ENCODE measurements at regions not wholly inside any gene's neighbourhood (a gene's known extent, or its start where the extent isn't known, plus 50 kb on each side); places are given as distances from the start of the nearest gene placed in this dataset.

DNA sequence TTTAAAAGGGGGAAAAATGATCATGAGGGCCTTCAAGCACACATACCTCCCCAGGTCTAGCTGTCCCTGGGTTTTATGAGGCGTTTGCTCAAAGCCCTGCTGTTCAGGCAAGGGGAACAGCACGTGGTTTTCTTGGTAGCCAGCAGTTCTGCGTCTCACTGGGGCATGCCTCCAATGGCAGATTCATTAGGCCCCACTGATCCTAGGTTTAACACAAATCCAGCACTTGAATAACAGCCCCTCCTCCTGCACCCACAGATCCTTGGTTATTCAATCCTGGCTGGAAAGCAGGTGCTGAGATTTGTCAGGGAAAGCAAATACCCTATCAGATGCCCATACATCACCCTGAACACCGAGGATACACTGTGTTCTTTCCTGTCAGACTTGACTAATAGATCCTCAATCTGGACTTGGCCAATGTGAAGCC is 106.4 kb downstream of the ZC3H11B start:
- Histone ChIP-seq H3K9ac (ENCODE audit: low read depth in 1 of 2, low read length in 2 of 2) (no peak overlapping the region), H3K36me3 (ENCODE audit: control insufficient read depth in 2 of 2, insufficient read depth in 2 of 2, low read length in 2 of 2) (no peaks in the 10 kb centered on the region), H3K4me1 (ENCODE audit: control insufficient read depth in 2 of 2, insufficient read depth in 2 of 2, low read length in 2 of 2) (no peaks in the 10 kb centered on the region), H3K27me3 (ENCODE audit: control insufficient read depth in 2 of 2, insufficient read depth in 2 of 2, low read length in 2 of 2) (no peaks in the 10 kb centered on the region), H3K9me3 (ENCODE audit: control insufficient read depth in 2 of 2, low read length in 2 of 2) (no peaks in the 10 kb centered on the region), H3K27ac (ENCODE audit: low read depth in 2 of 2, low read length in 2 of 2) (no peak overlapping the region), H3K4me3 (ENCODE audit: low read length in 2 of 2) (no peak overlapping the region)

DNA sequence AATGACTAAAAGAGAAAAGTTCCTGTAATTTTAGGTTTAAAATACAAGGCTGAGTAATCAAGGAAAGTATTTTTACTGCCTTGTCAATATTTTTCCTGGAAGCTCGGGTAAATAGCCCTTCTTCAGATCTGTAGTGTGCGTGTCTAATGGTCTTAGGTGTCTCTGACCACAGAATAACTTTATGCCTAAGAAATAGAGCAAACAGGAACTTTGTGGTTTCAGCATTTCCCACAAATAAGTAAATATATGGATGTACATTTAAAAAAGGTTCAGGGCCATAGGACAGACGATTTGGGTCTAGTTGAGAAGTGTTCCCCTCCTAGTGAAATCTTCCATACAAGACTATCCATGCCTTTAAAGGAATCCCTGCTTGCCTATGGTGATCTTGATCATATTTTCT is 107.0 kb downstream of the ZC3H11B start:
- Histone ChIP-seq H3K4me1 (ENCODE audit: control insufficient read depth in 2 of 2, insufficient read depth in 2 of 2, low read length in 2 of 2) (no peaks in the 10 kb centered on the region), H3K27me3 (ENCODE audit: control insufficient read depth in 2 of 2, insufficient read depth in 2 of 2, low read length in 2 of 2) (no peaks in the 10 kb centered on the region), H3K9ac (ENCODE audit: low read depth in 1 of 2, low read length in 2 of 2) (no peak overlapping the region), H3K36me3 (ENCODE audit: control insufficient read depth in 2 of 2, insufficient read depth in 2 of 2, low read length in 2 of 2) (no peaks in the 10 kb centered on the region), H3K4me3 (ENCODE audit: low read length in 2 of 2) (no peak overlapping the region), H3K27ac (ENCODE audit: low read depth in 2 of 2, low read length in 2 of 2) (no peak overlapping the region), H3K9me3 (ENCODE audit: control insufficient read depth in 2 of 2, low read length in 2 of 2) (no peaks in the 10 kb centered on the region)

DNA sequence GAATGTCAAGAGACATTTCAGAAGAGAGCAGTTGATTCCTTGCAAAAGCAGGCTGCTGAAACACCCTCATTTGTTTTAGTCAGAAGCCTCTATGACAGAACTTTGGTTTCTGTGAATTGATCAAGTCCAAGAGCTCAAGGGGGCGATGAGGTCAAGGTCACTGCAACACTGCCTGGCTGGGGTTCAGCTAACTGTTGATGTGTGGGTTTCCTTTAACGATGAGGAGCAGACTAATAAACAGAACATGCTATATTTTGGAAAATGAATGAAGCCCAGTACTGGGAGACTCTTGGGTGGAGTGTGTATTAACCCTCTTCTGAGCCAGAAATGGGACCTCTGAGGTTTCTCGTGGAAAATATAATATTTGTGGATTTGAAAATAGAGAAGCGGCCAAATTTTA is 109.3 kb downstream of the ZC3H11B start:
- H3K27me3 ChIP-seq (ENCODE audit: control insufficient read depth in 2 of 2, insufficient read depth in 2 of 2, low read length in 2 of 2) = no peaks in the 10 kb centered on the region
- H3K9ac ChIP-seq (ENCODE audit: low read depth in 1 of 2, low read length in 2 of 2) = no peak overlapping the region
- no peak overlapping the region for H3K27ac ChIP-seq (ENCODE audit: low read depth in 2 of 2, low read length in 2 of 2)
- H3K9me3 ChIP-seq (ENCODE audit: control insufficient read depth in 2 of 2, low read length in 2 of 2) = no peaks in the 10 kb centered on the region
- no peaks in the 10 kb centered on the region for H3K36me3 ChIP-seq (ENCODE audit: control insufficient read depth in 2 of 2, insufficient read depth in 2 of 2, low read length in 2 of 2)
- no peak overlapping the region for H3K4me3 ChIP-seq (ENCODE audit: low read length in 2 of 2)
- H3K4me1 ChIP-seq (ENCODE audit: control insufficient read depth in 2 of 2, insufficient read depth in 2 of 2, low read length in 2 of 2) = no peaks in the 10 kb centered on the region

DNA sequence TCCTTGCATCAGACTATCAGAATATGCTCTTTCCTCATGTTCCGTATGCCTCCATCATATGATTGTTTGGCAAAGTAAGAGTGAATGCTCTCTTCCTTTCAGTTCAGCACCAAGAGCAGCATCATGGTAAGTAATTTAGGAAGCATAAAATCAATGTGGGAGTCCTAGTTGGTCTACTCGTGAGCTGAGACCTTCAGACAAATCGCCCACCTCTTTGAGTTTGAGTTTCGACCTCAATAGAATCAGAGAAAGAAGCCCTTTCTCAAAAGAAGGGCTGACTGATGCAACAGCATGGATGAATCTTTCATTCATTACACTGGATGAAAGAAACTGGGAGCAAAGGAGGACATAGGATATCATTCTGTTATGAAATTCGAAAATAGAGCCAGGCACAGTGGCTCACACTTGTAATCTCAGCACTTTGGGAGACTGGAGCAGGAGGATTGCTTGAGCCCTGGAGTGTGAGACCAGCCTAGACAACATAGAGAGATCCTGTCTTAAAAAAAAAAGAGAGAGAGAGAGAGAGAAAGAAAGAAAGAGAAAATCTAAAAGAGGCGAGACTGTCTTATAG is 112.5 kb downstream of the ZC3H11B start:
- no peaks in the 10 kb centered on the region for H3K9me3 ChIP-seq (ENCODE audit: control insufficient read depth in 2 of 2, low read length in 2 of 2)
- H3K4me3 ChIP-seq (ENCODE audit: low read length in 2 of 2) = no peak overlapping the region
- H3K27me3 ChIP-seq (ENCODE audit: control insufficient read depth in 2 of 2, insufficient read depth in 2 of 2, low read length in 2 of 2) = no peaks in the 10 kb centered on the region
- no peaks in the 10 kb centered on the region for H3K4me1 ChIP-seq (ENCODE audit: control insufficient read depth in 2 of 2, insufficient read depth in 2 of 2, low read length in 2 of 2)
- H3K9ac ChIP-seq (ENCODE audit: low read depth in 1 of 2, low read length in 2 of 2) = no peak overlapping the region
- H3K27ac ChIP-seq (ENCODE audit: low read depth in 2 of 2, low read length in 2 of 2) = no peak overlapping the region
- H3K36me3 ChIP-seq (ENCODE audit: control insufficient read depth in 2 of 2, insufficient read depth in 2 of 2, low read length in 2 of 2) = no peaks in the 10 kb centered on the region

DNA sequence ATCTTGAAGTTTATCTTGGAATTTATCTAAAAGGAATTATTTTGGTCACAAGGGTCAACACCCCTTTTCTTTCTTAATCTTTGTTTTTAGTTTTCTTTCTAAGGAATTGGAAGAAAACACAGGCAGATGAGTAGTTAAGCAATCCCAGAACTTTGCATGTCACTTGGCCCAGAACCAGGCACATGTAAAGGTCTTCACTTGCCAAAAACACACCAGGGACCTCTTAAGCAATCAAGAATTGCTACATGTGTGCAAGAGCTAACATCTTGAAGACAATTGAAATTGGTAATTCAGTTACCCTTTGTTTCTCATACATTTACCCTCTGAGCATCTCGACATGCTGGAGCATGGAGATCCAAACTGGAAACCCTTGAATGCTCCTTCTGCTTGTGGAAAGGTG is 114.2 kb downstream of the ZC3H11B start:
- H3K4me3 ChIP-seq (ENCODE audit: low read length in 2 of 2) = no peak overlapping the region
- H3K36me3 ChIP-seq (ENCODE audit: control insufficient read depth in 2 of 2, insufficient read depth in 2 of 2, low read length in 2 of 2) = no peaks in the 10 kb centered on the region
- no peak overlapping the region for H3K9ac ChIP-seq (ENCODE audit: low read depth in 1 of 2, low read length in 2 of 2)
- no peaks in the 10 kb centered on the region for H3K9me3 ChIP-seq (ENCODE audit: control insufficient read depth in 2 of 2, low read length in 2 of 2)
- no peak overlapping the region for H3K27ac ChIP-seq (ENCODE audit: low read depth in 2 of 2, low read length in 2 of 2)
- no peaks in the 10 kb centered on the region for H3K4me1 ChIP-seq (ENCODE audit: control insufficient read depth in 2 of 2, insufficient read depth in 2 of 2, low read length in 2 of 2)
- no peaks in the 10 kb centered on the region for H3K27me3 ChIP-seq (ENCODE audit: control insufficient read depth in 2 of 2, insufficient read depth in 2 of 2, low read length in 2 of 2)

DNA sequence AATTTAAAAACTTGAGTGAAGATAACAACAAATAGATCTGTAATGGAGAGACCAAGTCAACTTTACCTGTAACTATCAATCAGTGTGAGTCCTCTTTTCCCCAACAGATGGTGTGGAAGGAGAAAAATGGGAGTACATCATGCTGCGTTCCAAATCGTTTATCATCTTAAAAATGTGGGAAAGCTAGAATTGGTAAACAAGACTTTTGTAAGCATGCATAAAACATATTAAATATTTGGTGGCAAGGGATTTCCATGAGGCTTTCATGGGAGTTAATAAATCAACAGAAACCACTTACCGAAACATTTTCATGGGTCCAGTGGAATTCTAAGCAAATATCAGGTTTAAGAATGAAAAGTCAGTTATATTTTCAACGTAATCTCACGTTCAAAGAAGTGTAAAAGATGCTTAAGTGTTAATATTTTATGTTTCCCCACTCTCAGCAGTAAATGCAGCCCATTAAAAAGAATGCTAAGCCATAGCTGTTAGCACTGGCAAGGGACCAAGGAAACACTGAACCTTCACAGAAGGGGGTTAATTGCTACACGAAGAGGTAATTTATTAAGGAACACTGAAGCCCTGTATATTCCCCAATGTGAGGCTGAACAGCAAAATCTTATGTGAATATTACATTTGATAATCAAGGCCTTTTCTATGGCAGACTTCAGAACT is 117.0 kb downstream of the ZC3H11B start:
- H3K27ac ChIP-seq (ENCODE audit: low read depth in 2 of 2, low read length in 2 of 2) = no peak overlapping the region
- H3K9ac ChIP-seq (ENCODE audit: low read depth in 1 of 2, low read length in 2 of 2) = no peak overlapping the region
- H3K36me3 ChIP-seq (ENCODE audit: control insufficient read depth in 2 of 2, insufficient read depth in 2 of 2, low read length in 2 of 2) = no peaks in the 10 kb centered on the region
- no peaks in the 10 kb centered on the region for H3K27me3 ChIP-seq (ENCODE audit: control insufficient read depth in 2 of 2, insufficient read depth in 2 of 2, low read length in 2 of 2)
- no peaks in the 10 kb centered on the region for H3K4me1 ChIP-seq (ENCODE audit: control insufficient read depth in 2 of 2, insufficient read depth in 2 of 2, low read length in 2 of 2)
- no peaks in the 10 kb centered on the region for H3K9me3 ChIP-seq (ENCODE audit: control insufficient read depth in 2 of 2, low read length in 2 of 2)
- H3K4me3 ChIP-seq (ENCODE audit: low read length in 2 of 2) = no peak overlapping the region

DNA sequence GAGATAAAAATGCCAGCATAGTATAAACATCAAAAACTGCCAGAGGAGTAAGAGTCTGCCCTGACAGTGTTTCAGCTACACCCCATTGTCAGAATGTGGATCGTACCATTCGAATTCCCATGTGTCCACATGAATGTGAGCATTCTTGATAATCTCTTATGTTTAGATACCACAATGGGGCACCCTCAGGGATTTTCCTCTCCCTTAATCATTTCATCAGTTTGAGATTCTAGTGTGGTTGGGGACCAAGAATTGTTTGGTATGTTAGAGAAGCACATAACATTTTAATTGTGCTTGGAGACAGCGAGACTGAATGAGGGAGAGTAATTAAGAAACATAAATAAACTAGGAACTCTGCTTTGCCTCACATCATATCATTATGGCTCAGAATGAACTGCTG is 120.2 kb downstream of the ZC3H11B start:
- H3K27ac ChIP-seq (ENCODE audit: low read depth in 2 of 2, low read length in 2 of 2) = no peak overlapping the region
- no peaks in the 10 kb centered on the region for H3K36me3 ChIP-seq (ENCODE audit: control insufficient read depth in 2 of 2, insufficient read depth in 2 of 2, low read length in 2 of 2)
- no peaks in the 10 kb centered on the region for H3K4me1 ChIP-seq (ENCODE audit: control insufficient read depth in 2 of 2, insufficient read depth in 2 of 2, low read length in 2 of 2)
- H3K9ac ChIP-seq (ENCODE audit: low read depth in 1 of 2, low read length in 2 of 2) = no peak overlapping the region
- H3K27me3 ChIP-seq (ENCODE audit: control insufficient read depth in 2 of 2, insufficient read depth in 2 of 2, low read length in 2 of 2) = no peaks in the 10 kb centered on the region
- H3K4me3 ChIP-seq (ENCODE audit: low read length in 2 of 2) = no peak overlapping the region
- no peaks in the 10 kb centered on the region for H3K9me3 ChIP-seq (ENCODE audit: control insufficient read depth in 2 of 2, low read length in 2 of 2)

DNA sequence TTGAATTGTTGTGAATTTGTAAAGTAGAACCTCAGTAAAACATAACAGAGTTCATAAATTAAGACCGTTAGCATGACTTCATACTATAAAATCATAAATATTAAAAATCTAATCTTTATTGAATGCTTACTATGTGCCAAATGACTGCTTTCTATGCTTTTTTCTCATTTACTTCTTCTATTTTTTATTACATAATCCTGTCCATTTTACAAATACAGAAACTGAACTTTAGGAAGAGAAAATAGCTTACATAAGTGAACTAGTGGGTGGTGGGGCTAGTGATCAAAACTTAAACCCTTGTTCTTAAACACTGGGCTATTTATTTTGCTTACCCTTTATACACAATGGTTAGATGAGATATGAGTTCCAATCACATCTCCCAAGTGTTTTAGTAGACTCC is 122.3 kb downstream of the ZC3H11B start:
- H3K4me3 ChIP-seq (ENCODE audit: low read length in 2 of 2) = no peak overlapping the region
- H3K27me3 ChIP-seq (ENCODE audit: control insufficient read depth in 2 of 2, insufficient read depth in 2 of 2, low read length in 2 of 2) = no peaks in the 10 kb centered on the region
- H3K27ac ChIP-seq (ENCODE audit: low read depth in 2 of 2, low read length in 2 of 2) = no peak overlapping the region
- H3K36me3 ChIP-seq (ENCODE audit: control insufficient read depth in 2 of 2, insufficient read depth in 2 of 2, low read length in 2 of 2) = no peaks in the 10 kb centered on the region
- H3K9ac ChIP-seq (ENCODE audit: low read depth in 1 of 2, low read length in 2 of 2) = no peak overlapping the region
- H3K9me3 ChIP-seq (ENCODE audit: control insufficient read depth in 2 of 2, low read length in 2 of 2) = no peaks in the 10 kb centered on the region
- H3K4me1 ChIP-seq (ENCODE audit: control insufficient read depth in 2 of 2, insufficient read depth in 2 of 2, low read length in 2 of 2) = no peaks in the 10 kb centered on the region

DNA sequence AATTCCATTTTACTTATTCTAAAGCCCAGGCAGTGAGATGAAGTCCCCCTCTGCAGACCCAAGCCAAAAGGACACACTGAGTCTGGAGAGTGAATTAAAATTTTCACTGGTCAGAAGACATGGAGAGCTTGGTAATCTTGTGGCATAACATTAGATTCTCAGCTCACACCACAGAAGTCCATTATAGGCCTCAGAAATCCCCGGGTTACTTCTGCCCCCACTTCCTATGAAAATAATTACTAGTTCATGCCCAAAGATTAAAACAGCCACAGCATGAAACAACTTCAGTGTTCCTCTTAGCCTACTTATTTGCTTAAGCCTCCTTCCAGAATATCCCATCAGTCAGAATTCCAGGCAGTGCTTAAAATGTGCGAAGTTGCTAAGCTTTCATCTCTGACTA is 123.3 kb downstream of the ZC3H11B start:
- Histone ChIP-seq H3K9ac (ENCODE audit: low read depth in 1 of 2, low read length in 2 of 2) (no peak overlapping the region), H3K27ac (ENCODE audit: low read depth in 2 of 2, low read length in 2 of 2) (no peak overlapping the region), H3K9me3 (ENCODE audit: control insufficient read depth in 2 of 2, low read length in 2 of 2) (no peaks in the 10 kb centered on the region), H3K27me3 (ENCODE audit: control insufficient read depth in 2 of 2, insufficient read depth in 2 of 2, low read length in 2 of 2) (no peaks in the 10 kb centered on the region), H3K4me3 (ENCODE audit: low read length in 2 of 2) (no peak overlapping the region), H3K4me1 (ENCODE audit: control insufficient read depth in 2 of 2, insufficient read depth in 2 of 2, low read length in 2 of 2) (no peaks in the 10 kb centered on the region), H3K36me3 (ENCODE audit: control insufficient read depth in 2 of 2, insufficient read depth in 2 of 2, low read length in 2 of 2) (no peaks in the 10 kb centered on the region)

DNA sequence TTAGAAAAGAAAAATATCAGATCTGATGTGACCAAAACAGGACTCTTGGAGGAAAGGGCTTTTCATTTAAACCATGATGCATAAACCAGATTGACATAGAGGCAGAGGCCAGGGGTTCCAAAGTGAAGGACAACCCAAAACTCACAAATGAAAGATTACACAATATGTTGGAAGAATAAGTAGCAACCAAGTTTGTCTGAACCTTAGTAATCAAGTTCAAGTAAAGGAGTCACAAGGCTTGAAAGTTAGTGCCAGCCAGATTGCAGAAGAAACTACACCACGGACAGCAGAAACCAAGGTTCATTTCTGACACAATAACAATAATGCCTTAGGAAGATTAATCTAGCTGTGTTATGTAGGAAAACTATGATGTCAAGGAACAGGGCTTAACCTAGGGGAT is 124.6 kb downstream of the ZC3H11B start:
- Histone ChIP-seq H3K36me3 (ENCODE audit: control insufficient read depth in 2 of 2, insufficient read depth in 2 of 2, low read length in 2 of 2) (no peaks in the 10 kb centered on the region), H3K9ac (ENCODE audit: low read depth in 1 of 2, low read length in 2 of 2) (no peak overlapping the region), H3K4me1 (ENCODE audit: control insufficient read depth in 2 of 2, insufficient read depth in 2 of 2, low read length in 2 of 2) (no peaks in the 10 kb centered on the region), H3K27me3 (ENCODE audit: control insufficient read depth in 2 of 2, insufficient read depth in 2 of 2, low read length in 2 of 2) (no peaks in the 10 kb centered on the region), H3K9me3 (ENCODE audit: control insufficient read depth in 2 of 2, low read length in 2 of 2) (no peaks in the 10 kb centered on the region), H3K4me3 (ENCODE audit: low read length in 2 of 2) (no peak overlapping the region), H3K27ac (ENCODE audit: low read depth in 2 of 2, low read length in 2 of 2) (no peak overlapping the region)

All from mucosa of rectum (tissue), 2 donors.